CD4-positive, CD25-positive, alpha-beta regulatory T cell (primary cell): ENCODE measurements at regions not wholly inside any gene's neighbourhood (a gene's known extent, or its start where the extent isn't known, plus 50 kb on each side); places are given as distances from the start of the nearest gene placed in this dataset.

ENCODE experiments used
- ATAC-seq, 2 donors: fragments of 150-1000 bp; cut with Tn5 transposase; one replicate each; pipeline ENCODE4 v1.10.0; 2021; ENCODE audit warnings: low read depth in 2 of 2, moderate number of reproducible peaks in 2 of 2, moderate library complexity in 1 of 2
- DNase-seq, 3 donors: peaks; one replicate each; pipeline versions ENCODE4 v3.0.0 to v3.0.0-alpha.2; 2012 to 2022; ENCODE audit warnings: mixed read lengths in 1 of 3
- H3K27ac ChIP-seq: one replicate; pipeline ENCODE4 v1.7.0; 2013; ENCODE audit warnings: mild to moderate bottlenecking, low read length; ENCODE audit not compliant: insufficient read depth, poor library complexity, severe bottlenecking
- H3K27me3 ChIP-seq: one replicate; pipeline ENCODE4 v1.7.0; 2013; ENCODE audit warnings: low read length; ENCODE audit not compliant: control insufficient read depth, insufficient read depth
- H3K36me3 ChIP-seq: one replicate; pipeline ENCODE4 v1.7.0; 2013; ENCODE audit warnings: mild to moderate bottlenecking, low read length, moderate library complexity; ENCODE audit not compliant: control insufficient read depth, insufficient read depth
- H3K4me1 ChIP-seq: 2 replicates; pipeline ENCODE4 v1.7.0; 2013; ENCODE audit warnings: mild to moderate bottlenecking, low read length; ENCODE audit not compliant: insufficient read depth, control insufficient read depth, poor library complexity, severe bottlenecking
- H3K4me3 ChIP-seq: one replicate; pipeline ENCODE4 v1.7.0; 2013; ENCODE audit warnings: low read depth, mild to moderate bottlenecking, low read length, moderate library complexity
- H3K9me3 ChIP-seq, 2 experiments: 1 replicate in 1 of 2; 2 replicates in 1 of 2; pipeline ENCODE4 v1.7.0; 2013; ENCODE audit warnings: low read length in 2 of 2, mild to moderate bottlenecking in 1 of 2, moderate library complexity in 1 of 2; ENCODE audit not compliant: control insufficient read depth in 2 of 2
- H3K27ac Mint-ChIP-seq, 3 donors: one replicate each; pipeline ENCODE4 v1.8.0; 2020 to 2022; ENCODE audit warnings: mild to moderate bottlenecking in 3 of 3, mixed read lengths in 3 of 3, moderate library complexity in 2 of 3
- H3K27me3 Mint-ChIP-seq: one replicate; pipeline ENCODE4 v1.8.0; 2022; ENCODE audit warnings: mild to moderate bottlenecking, mixed read lengths
- H3K36me3 Mint-ChIP-seq: one replicate; pipeline ENCODE4 v1.8.0; 2020; ENCODE audit warnings: mixed read lengths
- H3K4me1 Mint-ChIP-seq, 4 donors: one replicate each; pipeline ENCODE4 v1.8.0; 2020 to 2022; ENCODE audit warnings: mixed read lengths in 4 of 4, mild to moderate bottlenecking in 1 of 4
- H3K4me3 Mint-ChIP-seq, 4 donors: one replicate each; pipeline ENCODE4 v1.8.0; 2020 to 2022; ENCODE audit warnings: mild to moderate bottlenecking in 4 of 4, mixed read lengths in 4 of 4, moderate library complexity in 3 of 4
- H3K9me3 Mint-ChIP-seq, 7 donors: one replicate each; pipeline ENCODE4 v1.8.0; 2020 to 2022; ENCODE audit warnings: mixed read lengths in 7 of 7, mild to moderate bottlenecking in 3 of 7, moderate library complexity in 2 of 7

GRCh38 chr10:131636841-131637724 lies 263.7 kb upstream of the PPP2R2D start:
- H3K27me3 Mint-ChIP-seq = no peaks in the 10 kb centered on the region

GRCh38 chr10:131638049-131638879 lies 262.5 kb upstream of the PPP2R2D start:
- no peaks in the 10 kb centered on the region for H3K36me3 Mint-ChIP-seq
- DNase-seq (no peak), ATAC-seq (no peak)
- H3K4me1 Mint-ChIP-seq = no peaks in the 10 kb centered on the region
- H3K27ac ChIP-seq = no peak overlapping the region
- H3K4me1 ChIP-seq = no peaks in the 10 kb centered on the region
- H3K9me3 ChIP-seq = peaks cover 4 to 6% of the 10 kb centered on the region in 2 experiments
- no peak overlapping the region for H3K4me3 Mint-ChIP-seq
- H3K27me3 Mint-ChIP-seq = no peaks in the 10 kb centered on the region
- H3K27ac Mint-ChIP-seq = no peak overlapping the region
- no peaks in the 10 kb centered on the region for H3K27me3 ChIP-seq
- H3K36me3 ChIP-seq = no peaks in the 10 kb centered on the region
- peaks cover 0 to 6% (median 0%) of the 10 kb centered on the region in 7 donors for H3K9me3 Mint-ChIP-seq
- no peak overlapping the region for H3K4me3 ChIP-seq

More at GRCh38 chr10:131636841-131637724, 263.7 kb upstream of the PPP2R2D start:
- no peak overlapping the region for H3K4me3 ChIP-seq
- no peak overlapping the region for H3K27ac ChIP-seq
- DNase-seq (no peak), ATAC-seq (no peak)
- H3K4me1 Mint-ChIP-seq = no peaks in the 10 kb centered on the region
- H3K27ac Mint-ChIP-seq = no peak overlapping the region
- H3K27me3 ChIP-seq = no peaks in the 10 kb centered on the region
- H3K36me3 ChIP-seq = no peaks in the 10 kb centered on the region
- peaks cover 0 to 7% (median 3%) of the 10 kb centered on the region in 7 donors for H3K9me3 Mint-ChIP-seq
- peaks cover 4 to 6% of the 10 kb centered on the region in 2 experiments for H3K9me3 ChIP-seq
- no peaks in the 10 kb centered on the region for H3K36me3 Mint-ChIP-seq
- no peak overlapping the region for H3K4me3 Mint-ChIP-seq
- no peaks in the 10 kb centered on the region for H3K4me1 ChIP-seq

- Mint-ChIP-seq H3K4me1 (no peaks in the 10 kb centered on the region), H3K27ac (no peak overlapping the region), H3K4me3 (no peak overlapping the region), H3K9me3 (peaks cover 0 to 6% (median 0%) of the 10 kb centered on the region in 7 donors), H3K27me3 (no peaks in the 10 kb centered on the region), H3K36me3 (no peaks in the 10 kb centered on the region)
- no peak for ATAC-seq
- H3K36me3 ChIP-seq = no peaks in the 10 kb centered on the region
- H3K4me3 ChIP-seq = no peak overlapping the region
- H3K27me3 ChIP-seq = no peaks in the 10 kb centered on the region
- H3K9me3 ChIP-seq = peaks cover 4 to 6% of the 10 kb centered on the region in 2 experiments
- DNase-seq = no peak
- H3K27ac ChIP-seq = no peak overlapping the region
- H3K4me1 ChIP-seq = no peaks in the 10 kb centered on the region
Observed at GRCh38 chr10:131638880-131639278, 261.9 kb upstream of the PPP2R2D start.

DNA sequence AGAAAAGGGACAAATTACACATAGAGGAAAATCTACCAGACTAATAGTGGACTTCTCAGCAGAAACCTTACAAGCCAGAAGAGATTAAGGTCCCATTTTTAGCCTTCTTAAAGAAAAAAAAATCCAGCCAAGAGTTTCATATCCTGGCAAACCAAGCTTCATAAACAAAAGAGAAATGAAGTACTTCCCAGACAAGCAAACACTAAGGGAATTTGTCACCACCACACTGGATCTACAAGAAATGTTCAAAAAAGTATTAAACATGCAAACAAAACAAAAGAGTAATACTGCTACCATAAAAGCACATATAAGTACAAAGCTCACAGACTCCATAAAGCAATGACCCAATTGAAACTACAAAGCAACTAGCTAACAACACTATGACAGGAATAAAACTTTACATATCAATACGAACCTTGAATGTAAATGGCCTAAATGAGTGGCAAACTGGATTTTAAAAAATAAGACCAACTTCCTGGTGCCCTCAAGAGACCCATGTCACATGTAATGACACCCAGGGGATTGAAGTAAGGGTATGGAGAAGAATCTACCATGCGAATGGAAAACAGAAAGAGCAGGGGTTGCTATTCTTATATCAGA lies 260.7 kb upstream of the PPP2R2D start:
- Histone ChIP-seq H3K27me3 (no peaks in the 10 kb centered on the region), H3K9me3 (peaks cover 4 to 6% of the 10 kb centered on the region in 2 experiments), H3K4me1 (no peaks in the 10 kb centered on the region), H3K4me3 (no peak overlapping the region), H3K36me3 (no peaks in the 10 kb centered on the region), H3K27ac (no peak overlapping the region)
- DNase-seq (no peak), ATAC-seq (no peak)
- Mint-ChIP-seq H3K27me3 (no peaks in the 10 kb centered on the region), H3K4me1 (no peaks in the 10 kb centered on the region), H3K9me3 (peaks cover 0 to 6% (median 0%) of the 10 kb centered on the region in 7 donors), H3K4me3 (no peak overlapping the region), H3K36me3 (no peaks in the 10 kb centered on the region), H3K27ac (no peak overlapping the region)

- no peaks in the 10 kb centered on the region for H3K4me1 ChIP-seq
- Mint-ChIP-seq H3K9me3 (peaks cover 0 to 6% (median 2%) of the 10 kb centered on the region in 7 donors), H3K27me3 (no peaks in the 10 kb centered on the region), H3K36me3 (no peaks in the 10 kb centered on the region), H3K27ac (no peak overlapping the region), H3K4me1 (no peaks in the 10 kb centered on the region), H3K4me3 (no peak overlapping the region)
- H3K9me3 ChIP-seq = peaks cover 4 to 6% of the 10 kb centered on the region in 2 experiments
- H3K36me3 ChIP-seq = no peaks in the 10 kb centered on the region
- no peak overlapping the region for H3K27ac ChIP-seq
- H3K27me3 ChIP-seq = no peaks in the 10 kb centered on the region
- no peak for ATAC-seq
- no peak overlapping the region for H3K4me3 ChIP-seq
- no peak for DNase-seq
Observed at GRCh38 chr10:131641231-131641630, 259.6 kb upstream of the PPP2R2D start.

GRCh38 chr10:131641898-131642297 lies 258.9 kb upstream of the PPP2R2D start:
- no peaks in the 10 kb centered on the region for H3K36me3 ChIP-seq
- ATAC-seq = no peak

DNA sequence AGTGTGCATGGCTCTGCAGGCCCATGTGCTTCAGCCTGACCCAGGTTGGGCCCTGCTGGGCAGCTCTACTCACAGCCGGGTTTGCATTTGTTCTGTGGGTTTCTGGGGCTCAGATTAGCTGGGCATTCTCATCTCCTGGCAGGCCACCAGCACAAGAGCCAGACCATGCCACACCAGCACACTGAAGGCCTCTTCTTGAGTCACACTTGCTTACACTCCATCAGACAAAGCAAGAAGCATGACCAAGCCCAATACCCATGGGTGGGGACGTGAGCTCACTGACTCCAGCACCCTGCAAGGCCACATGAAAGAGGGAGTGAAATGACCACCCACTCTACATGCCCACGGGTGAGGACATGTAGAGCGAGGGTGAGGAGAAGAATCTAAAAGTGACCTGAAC lies 257.8 kb upstream of the PPP2R2D start:
- H3K27me3 ChIP-seq = no peaks in the 10 kb centered on the region
- H3K4me3 ChIP-seq = no peak overlapping the region
- H3K36me3 ChIP-seq = no peaks in the 10 kb centered on the region
- no peak for ATAC-seq
- Mint-ChIP-seq H3K4me3 (no peak overlapping the region), H3K4me1 (no peaks in the 10 kb centered on the region), H3K27ac (no peak overlapping the region), H3K9me3 (peaks cover 0 to 6% (median 2%) of the 10 kb centered on the region in 7 donors), H3K36me3 (no peaks in the 10 kb centered on the region), H3K27me3 (no peaks in the 10 kb centered on the region)
- peaks cover 4 to 6% of the 10 kb centered on the region in 2 experiments for H3K9me3 ChIP-seq
- DNase-seq = no peak
- H3K4me1 ChIP-seq = no peaks in the 10 kb centered on the region
- H3K27ac ChIP-seq = no peak overlapping the region

More at GRCh38 chr10:131641898-131642297, 258.9 kb upstream of the PPP2R2D start:
- no peaks in the 10 kb centered on the region for H3K36me3 Mint-ChIP-seq
- H3K27ac Mint-ChIP-seq = no peak overlapping the region
- Histone ChIP-seq H3K4me3 (no peak overlapping the region), H3K9me3 (peaks cover 4 to 6% of the 10 kb centered on the region in 2 experiments), H3K27ac (no peak overlapping the region), H3K27me3 (no peaks in the 10 kb centered on the region), H3K4me1 (no peaks in the 10 kb centered on the region)
- H3K27me3 Mint-ChIP-seq = no peaks in the 10 kb centered on the region
- H3K9me3 Mint-ChIP-seq = peaks cover 0 to 6% (median 2%) of the 10 kb centered on the region in 7 donors
- H3K4me3 Mint-ChIP-seq = no peak overlapping the region
- no peaks in the 10 kb centered on the region for H3K4me1 Mint-ChIP-seq
- DNase-seq = no peak
